Panc1 (cell line): ENCODE measurements at regions not wholly inside any gene's neighbourhood (a gene's known extent, or its start where the extent isn't known, plus 50 kb on each side); places are given as distances from the start of the nearest gene placed in this dataset.

Experiments
- ATAC-seq: fragments of 200-7000 bp; cut with Tn5 transposase; 2 replicates; pipeline ENCODE4 v1.9.1; 2020; ENCODE audit warnings: mild to moderate bottlenecking, moderate library complexity
- BruUV-seq: library from RNA; stranded (reverse); fragments of 400-500 nt; replicated peaks from 2 replicates; lab custom pipeline; 2021; lab: Mats Ljungman, UMichigan
- CTCF ChIA-PET: fragments of 300-600 bp; sonication (Branson Sonifier 250); formaldehyde crosslinking; loops from one replicate; lab custom pipeline; 2022; ENCODE audit warnings: antibody characterized with exemption; lab: Charles Lee
- POLR2A ChIA-PET: fragments of 300-600 bp; sonication (Branson Sonifier 250); formaldehyde crosslinking; loops from one replicate; lab custom pipeline; 2022; ENCODE audit warnings: antibody characterized with exemption; lab: Charles Lee
- DNase-seq: peaks from one replicate; pipeline ENCODE4 v3.0.0-alpha.2; 2010; ENCODE audit warnings: low read depth, low spot score
- H3K27ac ChIP-seq: 2 replicates; pipeline ENCODE4 v1.5.1; 2011; ENCODE audit warnings: mild to moderate bottlenecking, low read length, inconsistent platforms
- H3K27me3 ChIP-seq: fragments of 200-500 bp; sonication (Bioruptor generic); 2 replicates; pipeline ENCODE4 v1.6.0; 2014; ENCODE audit warnings: low read length, inconsistent platforms; ENCODE audit not compliant: control insufficient read depth, insufficient read depth
- H3K36me3 ChIP-seq: fragments of 200-500 bp; sonication (Bioruptor generic); 2 replicates; pipeline ENCODE4 v1.5.1; 2014; ENCODE audit warnings: inconsistent platforms, mild to moderate bottlenecking, low read length, moderate library complexity; ENCODE audit not compliant: control insufficient read depth, insufficient read depth
- H3K4me1 ChIP-seq: 2 replicates; pipeline ENCODE4 v1.5.1; 2011; ENCODE audit warnings: inconsistent platforms, mild to moderate bottlenecking, low read length, moderate library complexity; ENCODE audit not compliant: control insufficient read depth, insufficient read depth
- H3K4me3 ChIP-seq, 2 experiments: 2 replicates each; pipeline ENCODE4 v1.5.1; 2011 to 2012; ENCODE audit warnings: low read depth in 2 of 2, low read length in 2 of 2, mild to moderate bottlenecking in 2 of 2, inconsistent platforms in 1 of 2, moderate library complexity in 1 of 2
- H3K9me3 ChIP-seq: fragments of 200-500 bp; sonication (Bioruptor generic); 2 replicates; pipeline ENCODE4 v1.5.1; 2014; ENCODE audit warnings: low read depth, mild to moderate bottlenecking, inconsistent platforms, low read length, moderate library complexity; ENCODE audit not compliant: control insufficient read depth, insufficient read depth
- POLR2AphosphoS5 ChIP-seq: IDR thresholded peaks from 2 replicates; pipeline ENCODE4 v1.6.1; 2012; ENCODE audit warnings: mild to moderate bottlenecking, low read depth, low read length, moderate library complexity
- SIN3A ChIP-seq: IDR thresholded peaks from 2 replicates; pipeline ENCODE4 v1.6.1; 2012; ENCODE audit warnings: low read depth, mild to moderate bottlenecking, low read length, moderate library complexity, borderline replicate concordance; ENCODE audit not compliant: insufficient read depth
- TCF7L2 ChIP-seq: IDR thresholded peaks from 2 replicates; pipeline ENCODE4 v1.6.1; 2011; ENCODE audit warnings: mild to moderate bottlenecking, low read depth, low read length, inconsistent platforms
- in situ Hi-C: cut with HindIII; loops from 2 replicates; pipeline ENCODE4 v1.10.0; 2016; ENCODE audit warnings: low sequenced_read_pairs, low pct_unique_long_range_greater_than_20kb
- intact Hi-C: fragments of 100-400 bp; cut with micrococcal nuclease; formaldehyde crosslinking; loops from one replicate; pipeline ENCODE4 v1.10.0; 2022; ENCODE audit not compliant: unreplicated experiment
- TF ChIP-seq, protein P1 (sequence below), 2 experiments: IDR thresholded peaks; 2 replicates each; pipeline ENCODE4 v1.6.1; 2011 to 2012; ENCODE audit warnings: low read depth in 2 of 2, control low read depth in 1 of 2, low read length in 1 of 2, mild to moderate bottlenecking in 1 of 2, moderate library complexity in 1 of 2; ENCODE audit not compliant: insufficient read depth in 1 of 2
- TF ChIP-seq, protein P2 (sequence below): fragments of 450-650 bp; IDR thresholded peaks from 2 replicates; pipeline ENCODE4 v1.5.1; 2017; ENCODE audit warnings: mild to moderate bottlenecking

DNA sequence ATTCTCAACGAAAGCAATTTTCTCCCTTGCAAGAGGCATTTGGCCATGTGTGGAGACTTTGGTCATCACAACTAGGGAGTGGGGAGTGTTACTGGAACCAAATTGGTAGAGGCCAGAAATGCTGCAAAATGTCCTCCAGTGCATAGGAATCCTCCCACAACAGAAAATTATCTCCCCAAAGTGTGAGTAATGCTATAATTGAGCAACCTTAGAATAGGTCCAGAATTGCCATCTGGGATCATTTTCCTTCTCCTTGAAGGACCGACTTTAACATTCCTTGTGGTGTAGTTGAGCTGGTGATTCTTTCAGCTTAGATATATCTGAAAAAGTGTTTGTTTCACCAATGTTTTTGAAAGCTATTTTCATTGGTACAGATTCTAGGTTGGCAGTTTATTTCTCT lies 111.2 kb upstream of the SMIM21 start:
- no peaks in the 10 kb centered on the region for H3K4me1 ChIP-seq
- no peak overlapping the region for H3K4me3 ChIP-seq
- ChIA-PET CTCF (no interaction called here), POLR2A (no interaction called here)
- peaks cover 10% of the 10 kb centered on the region for H3K27me3 ChIP-seq
- in situ Hi-C loops (no loop called here), intact Hi-C loops (no loop called here)
- DNase-seq = no peak
- no peaks in the 10 kb centered on the region for H3K9me3 ChIP-seq
- no peaks in the 10 kb centered on the region for H3K36me3 ChIP-seq
- TF ChIP-seq TCF7L2 (no peak), SIN3A (no peak), POLR2AphosphoS5 (no peak)
- TF ChIP-seq, protein P1, sequence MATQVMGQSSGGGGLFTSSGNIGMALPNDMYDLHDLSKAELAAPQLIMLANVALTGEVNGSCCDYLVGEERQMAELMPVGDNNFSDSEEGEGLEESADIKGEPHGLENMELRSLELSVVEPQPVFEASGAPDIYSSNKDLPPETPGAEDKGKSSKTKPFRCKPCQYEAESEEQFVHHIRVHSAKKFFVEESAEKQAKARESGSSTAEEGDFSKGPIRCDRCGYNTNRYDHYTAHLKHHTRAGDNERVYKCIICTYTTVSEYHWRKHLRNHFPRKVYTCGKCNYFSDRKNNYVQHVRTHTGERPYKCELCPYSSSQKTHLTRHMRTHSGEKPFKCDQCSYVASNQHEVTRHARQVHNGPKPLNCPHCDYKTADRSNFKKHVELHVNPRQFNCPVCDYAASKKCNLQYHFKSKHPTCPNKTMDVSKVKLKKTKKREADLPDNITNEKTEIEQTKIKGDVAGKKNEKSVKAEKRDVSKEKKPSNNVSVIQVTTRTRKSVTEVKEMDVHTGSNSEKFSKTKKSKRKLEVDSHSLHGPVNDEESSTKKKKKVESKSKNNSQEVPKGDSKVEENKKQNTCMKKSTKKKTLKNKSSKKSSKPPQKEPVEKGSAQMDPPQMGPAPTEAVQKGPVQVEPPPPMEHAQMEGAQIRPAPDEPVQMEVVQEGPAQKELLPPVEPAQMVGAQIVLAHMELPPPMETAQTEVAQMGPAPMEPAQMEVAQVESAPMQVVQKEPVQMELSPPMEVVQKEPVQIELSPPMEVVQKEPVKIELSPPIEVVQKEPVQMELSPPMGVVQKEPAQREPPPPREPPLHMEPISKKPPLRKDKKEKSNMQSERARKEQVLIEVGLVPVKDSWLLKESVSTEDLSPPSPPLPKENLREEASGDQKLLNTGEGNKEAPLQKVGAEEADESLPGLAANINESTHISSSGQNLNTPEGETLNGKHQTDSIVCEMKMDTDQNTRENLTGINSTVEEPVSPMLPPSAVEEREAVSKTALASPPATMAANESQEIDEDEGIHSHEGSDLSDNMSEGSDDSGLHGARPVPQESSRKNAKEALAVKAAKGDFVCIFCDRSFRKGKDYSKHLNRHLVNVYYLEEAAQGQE (IDR thresholded peaks at IDR 0.05; ENCODE audit: insufficient read depth in 1 of 2, low read depth in 2 of 2, low read length in 1 of 2) = no peak
- TF ChIP-seq, protein P2, sequence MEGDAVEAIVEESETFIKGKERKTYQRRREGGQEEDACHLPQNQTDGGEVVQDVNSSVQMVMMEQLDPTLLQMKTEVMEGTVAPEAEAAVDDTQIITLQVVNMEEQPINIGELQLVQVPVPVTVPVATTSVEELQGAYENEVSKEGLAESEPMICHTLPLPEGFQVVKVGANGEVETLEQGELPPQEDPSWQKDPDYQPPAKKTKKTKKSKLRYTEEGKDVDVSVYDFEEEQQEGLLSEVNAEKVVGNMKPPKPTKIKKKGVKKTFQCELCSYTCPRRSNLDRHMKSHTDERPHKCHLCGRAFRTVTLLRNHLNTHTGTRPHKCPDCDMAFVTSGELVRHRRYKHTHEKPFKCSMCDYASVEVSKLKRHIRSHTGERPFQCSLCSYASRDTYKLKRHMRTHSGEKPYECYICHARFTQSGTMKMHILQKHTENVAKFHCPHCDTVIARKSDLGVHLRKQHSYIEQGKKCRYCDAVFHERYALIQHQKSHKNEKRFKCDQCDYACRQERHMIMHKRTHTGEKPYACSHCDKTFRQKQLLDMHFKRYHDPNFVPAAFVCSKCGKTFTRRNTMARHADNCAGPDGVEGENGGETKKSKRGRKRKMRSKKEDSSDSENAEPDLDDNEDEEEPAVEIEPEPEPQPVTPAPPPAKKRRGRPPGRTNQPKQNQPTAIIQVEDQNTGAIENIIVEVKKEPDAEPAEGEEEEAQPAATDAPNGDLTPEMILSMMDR = no peak
- no peak overlapping the region for H3K27ac ChIP-seq
- no peak for ATAC-seq
- BruUV-seq = no TSS peak

DNA sequence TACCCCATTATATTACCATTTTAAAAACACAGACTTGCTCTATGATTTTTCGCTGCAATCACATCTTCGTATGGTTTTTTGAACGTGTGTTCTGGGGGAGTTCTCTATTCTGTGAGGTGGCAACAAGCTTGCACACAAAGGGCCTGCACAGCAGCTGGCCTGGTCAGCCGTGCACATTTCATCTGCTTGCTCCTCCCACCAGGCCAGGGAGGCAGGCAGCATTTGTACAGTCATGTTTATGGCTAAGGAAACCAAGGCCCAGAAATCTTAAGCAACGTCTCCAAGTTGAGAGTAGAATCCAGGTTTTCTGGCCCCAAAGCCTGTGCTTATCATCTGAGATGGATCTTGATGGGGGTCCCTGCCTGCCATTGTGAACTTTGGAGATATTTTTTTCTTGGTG lies 106.4 kb upstream of the SMIM21 start:
- in situ Hi-C loops = no loop called here
- TF ChIP-seq, protein P2 = no peak
- no peak for TF ChIP-seq POLR2AphosphoS5
- TF ChIP-seq, protein P1 (IDR thresholded peaks at IDR 0.05; ENCODE audit: insufficient read depth in 1 of 2, low read depth in 2 of 2, low read length in 1 of 2) = no peak
- TF ChIP-seq TCF7L2 = no peak
- no peak for TF ChIP-seq SIN3A
- DNase-seq (no peak), ATAC-seq (no peak)
- no peak overlapping the region for H3K27ac ChIP-seq
- no peak overlapping the region for H3K4me3 ChIP-seq
- intact Hi-C loops = no loop called here
- peaks cover 7% of the 10 kb centered on the region; the same call in 1 of the 2 replicates for H3K27me3 ChIP-seq
- no peaks in the 10 kb centered on the region for H3K9me3 ChIP-seq
- H3K36me3 ChIP-seq = no peaks in the 10 kb centered on the region
- no peaks in the 10 kb centered on the region for H3K4me1 ChIP-seq
- ChIA-PET POLR2A (interaction anchor here (0.6 kb wide), 1 partner anchor 18 kb away, joined by 3 read pairs; no protein-coding TSS in a partner anchor), CTCF (no interaction called here)
- BruUV-seq = no TSS peak
